Suprapubic skin (tissue), 3 donors: ENCODE measurements at regions not wholly inside any gene's neighbourhood (a gene's known extent, or its start where the extent isn't known, plus 50 kb on each side); places are given as distances from the start of the nearest gene placed in this dataset.

ENCODE experiments used
- CTCF ChIP-seq, 2 donors: fragments of 200-600 bp in 1 of 2; fragments of 450-650 bp in 1 of 2; sonication (generic) in 1 of 2; IDR thresholded peaks; one replicate each; pipeline ENCODE4 v1.5.1; 2016 to 2019; ENCODE audit warnings: antibody characterized with exemption in 2 of 2, mild to moderate bottlenecking in 1 of 2, moderate library complexity in 1 of 2
- EP300 ChIP-seq: sonication (generic); formaldehyde crosslinking; IDR thresholded peaks from one replicate; pipeline ENCODE4 v1.6.1; 2017; ENCODE audit warnings: antibody characterized with exemption
- POLR2A ChIP-seq, 2 donors: fragments of 450-650 bp; IDR thresholded peaks; one replicate each; pipeline ENCODE4 v1.6.1; 2017; ENCODE audit warnings: antibody characterized with exemption in 2 of 2, mild to moderate bottlenecking in 2 of 2, moderate library complexity in 2 of 2

GRCh38 chr18:56299740-56300139 lies 338.7 kb downstream of the TXNL1 start:
- TF ChIP-seq POLR2A (IDR thresholded peaks at IDR 0.05) (no peak), CTCF (IDR thresholded peaks at IDR 0.05) (no peak), EP300 (no peak)
